Upper lobe of left lung (tissue), 6 donors: ENCODE measurements at regions not wholly inside any gene's neighbourhood (a gene's known extent, or its start where the extent isn't known, plus 50 kb on each side); places are given as distances from the start of the nearest gene placed in this dataset.

ENCODE experiments used
- ATAC-seq, 2 donors: fragments of 200-7000 bp; cut with Tn5 transposase; one replicate each; pipeline ENCODE4 v1.9.1; 2022; ENCODE audit warnings: mild to moderate bottlenecking in 2 of 2, moderate library complexity in 2 of 2; ENCODE audit not compliant: low FRiP score in 2 of 2
- DNase-seq, 2 donors: peaks; one replicate each; pipeline ENCODE4 v3.0.0-alpha.2; 2019 to 2020
- H3K27ac ChIP-seq, 4 donors: fragments of 200-600 bp; sonication (generic); one replicate each; pipeline ENCODE4 v1.5.1; 2016 to 2019
- H3K27me3 ChIP-seq, 4 donors: fragments of 200-600 bp; sonication (generic); one replicate each; pipeline ENCODE4 v1.5.1; 2017 to 2019
- H3K36me3 ChIP-seq, 4 donors: fragments of 200-600 bp; sonication (generic); one replicate each; pipeline ENCODE4 v1.5.1; 2016 to 2019
- H3K4me1 ChIP-seq, 4 donors: fragments of 200-600 bp; sonication (generic); one replicate each; pipeline ENCODE4 v1.5.1; 2018 to 2019
- H3K4me3 ChIP-seq, 4 donors: fragments of 200-600 bp; sonication (generic); one replicate each; pipeline ENCODE4 v1.5.1; 2017 to 2019; ENCODE audit warnings: mild to moderate bottlenecking in 2 of 4, moderate library complexity in 1 of 4
- H3K9me3 ChIP-seq, 4 donors: fragments of 200-600 bp; sonication (generic); one replicate each; pipeline ENCODE4 v1.5.1; 2018 to 2019
- CTCF ChIP-seq, 6 experiments: fragments of 450-650 bp in 4 of 6; fragments of 200-600 bp in 2 of 6; sonication (generic) in 2 of 6; IDR thresholded peaks; one replicate each; pipeline ENCODE4 v1.5.1; 2016 to 2019; ENCODE audit warnings: antibody characterized with exemption in 6 of 6
- EP300 ChIP-seq, 4 donors: sonication (generic); formaldehyde crosslinking; IDR thresholded peaks; one replicate each; pipeline ENCODE4 v1.5.1; 2017; ENCODE audit warnings: antibody characterized with exemption in 4 of 4, control low read depth in 2 of 4
- POLR2A ChIP-seq, 4 donors: fragments of 450-650 bp; IDR thresholded peaks; one replicate each; pipeline ENCODE4 v1.5.1; 2016 to 2017; ENCODE audit warnings: antibody characterized with exemption in 4 of 4, mild to moderate bottlenecking in 2 of 4
- POLR2AphosphoS5 ChIP-seq, 2 donors: sonication (generic); formaldehyde crosslinking; IDR thresholded peaks; one replicate each; pipeline ENCODE4 v1.5.1; 2017; ENCODE audit warnings: antibody characterized with exemption in 2 of 2
- WGBS, 2 donors: methylation state at CpG; one replicate each; pipeline ENCODE4 v1.1.5; 2017 to 2018; 5-methylcytosine and 5-hydroxymethylcytosine counted together
- donor health status: DM: no; HTN: no; CAD: no; lungs with moderate emphysema.
- donor health status: DM: no; HTN: yes; CAD: no; lungs with severe emphysema.

- 70 to 75% methylated on average over 7 of the region's 7 CpGs for WGBS, 2 donors
- H3K4me3 ChIP-seq: no peak overlapping the region
- no peaks in the 10 kb centered on the region for H3K4me1 ChIP-seq
These were observed 84.6 kb upstream of the IRF2 start for GRCh38 chr4:184558996-184559395.

GRCh38 chr4:184553891-184554290, 79.5 kb upstream of the IRF2 start:
- no peak overlapping the region for H3K4me3 ChIP-seq
- no peak overlapping the region for H3K27ac ChIP-seq
- H3K9me3 ChIP-seq: no peaks in the 10 kb centered on the region
- DNase-seq (no peak), ATAC-seq (no peak)
- no peaks in the 10 kb centered on the region for H3K27me3 ChIP-seq
- 75 to 96% methylated on average over 3 to 4 of the region's 4 CpGs for WGBS, 2 donors
- H3K4me1 ChIP-seq: no peaks in the 10 kb centered on the region
- no peaks in the 10 kb centered on the region for H3K36me3 ChIP-seq
- TF ChIP-seq EP300 (IDR thresholded peaks at IDR 0.05) (no peak), POLR2A (IDR thresholded peaks at IDR 0.05) (no peak), POLR2AphosphoS5 (IDR thresholded peaks at IDR 0.05) (no peak), CTCF (IDR thresholded peaks at IDR 0.05) (no peak)

More at GRCh38 chr4:184558996-184559395, 84.6 kb upstream of the IRF2 start:
- Histone ChIP-seq H3K36me3 (no peaks in the 10 kb centered on the region), H3K9me3 (no peaks in the 10 kb centered on the region), H3K27ac (no peak overlapping the region), H3K27me3 (no peaks in the 10 kb centered on the region)
- ATAC-seq (no peak), DNase-seq (no peak)
- no peak for TF ChIP-seq POLR2AphosphoS5 (IDR thresholded peaks at IDR 0.05)
- no peak for TF ChIP-seq POLR2A (IDR thresholded peaks at IDR 0.05)
- no peak for TF ChIP-seq CTCF (IDR thresholded peaks at IDR 0.05)
- no peak for TF ChIP-seq EP300 (IDR thresholded peaks at IDR 0.05)

- Histone ChIP-seq H3K27ac (no peak overlapping the region), H3K4me1 (peaks cover 0 to 6% (median 0%) of the 10 kb centered on the region in 4 donors), H3K27me3 (no peaks in the 10 kb centered on the region), H3K36me3 (no peaks in the 10 kb centered on the region), H3K4me3 (no peak overlapping the region), H3K9me3 (no peaks in the 10 kb centered on the region)
- DNase-seq (no peak), ATAC-seq (no peak)
- TF ChIP-seq CTCF (IDR thresholded peaks at IDR 0.05) (no peak), EP300 (IDR thresholded peaks at IDR 0.05) (no peak), POLR2AphosphoS5 (IDR thresholded peaks at IDR 0.05) (no peak), POLR2A (IDR thresholded peaks at IDR 0.05) (no peak)
- WGBS, 2 donors: 58 to 66% methylated on average over 3 of the region's 3 CpGs
These were observed 76.1 kb upstream of the IRF2 start for GRCh38 chr4:184550476-184550875.

GRCh38 chr4:184548648-184549341, 74.4 kb upstream of the IRF2 start:
- no peak for DNase-seq
- Histone ChIP-seq H3K36me3 (no peaks in the 10 kb centered on the region), H3K4me3 (peak overlapping the region in 3 of 4 donors; percentile 2 to 15 (median 7)), H3K4me1 (peaks cover 0 to 6% (median 0%) of the 10 kb centered on the region in 4 donors), H3K27ac (peak overlapping the region in 1 of 4 donors; percentile 42), H3K27me3 (no peaks in the 10 kb centered on the region), H3K9me3 (no peaks in the 10 kb centered on the region)
- no peak for TF ChIP-seq CTCF (IDR thresholded peaks at IDR 0.05)
- TF ChIP-seq POLR2A (IDR thresholded peaks at IDR 0.05): no peak
- TF ChIP-seq EP300 (IDR thresholded peaks at IDR 0.05): no peak
- TF ChIP-seq POLR2AphosphoS5 (IDR thresholded peaks at IDR 0.05): no peak
- 60 to 66% methylated on average over 20 of the region's 20 CpGs for WGBS, 2 donors
- ATAC-seq: peak in 1 of 2 donors; percentile 43

GRCh38 chr4:184548316-184548647, 73.9 kb upstream of the IRF2 start:
- peaks cover 0 to 6% (median 0%) of the 10 kb centered on the region in 4 donors for H3K4me1 ChIP-seq
- H3K4me3 ChIP-seq: peak overlapping the region in 3 of 4 donors; percentile 2 to 15 (median 7)
- WGBS, 2 donors: 52 to 53% methylated on average over 5 of the region's 5 CpGs
- ATAC-seq: no peak
- TF ChIP-seq EP300 (IDR thresholded peaks at IDR 0.05): no peak
- TF ChIP-seq POLR2A (IDR thresholded peaks at IDR 0.05): no peak
- no peak for TF ChIP-seq CTCF (IDR thresholded peaks at IDR 0.05)
- no peak for TF ChIP-seq POLR2AphosphoS5 (IDR thresholded peaks at IDR 0.05)
- H3K27ac ChIP-seq: peak overlapping the region in 1 of 4 donors; percentile 42
- no peaks in the 10 kb centered on the region for H3K36me3 ChIP-seq
- no peaks in the 10 kb centered on the region for H3K27me3 ChIP-seq
- DNase-seq: no peak
- H3K9me3 ChIP-seq: no peaks in the 10 kb centered on the region
